GM18868 (cell line): ENCODE measurements at regions not wholly inside any gene's neighbourhood (a gene's known extent, or its start where the extent isn't known, plus 50 kb on each side); places are given as distances from the start of the nearest gene placed in this dataset.

Experiments used
- ATAC-seq: cut with Tn5 transposase; IDR thresholded peaks from one replicate; pipeline ENCODE4 v1.9.1; 2021; ENCODE audit warnings: mild to moderate bottlenecking, moderate library complexity; ENCODE audit not compliant: unreplicated experiment

GRCh38 chr17:52297230-52298010 is 138.9 kb upstream of the CA10 start:
- ATAC-seq = no peak

- no peak for ATAC-seq
Measured at GRCh38 chr17:52294301-52294700, 135.8 kb upstream of the CA10 start.

GRCh38 chr17:52287611-52288010 is 129.1 kb upstream of the CA10 start:
- ATAC-seq = no peak

GRCh38 chr17:52283872-52284271 is 125.4 kb upstream of the CA10 start:
- ATAC-seq = no peak

- ATAC-seq = no peak
Measured at GRCh38 chr17:52276381-52277008, 118.0 kb upstream of the CA10 start.

- ATAC-seq = no peak
Measured at GRCh38 chr17:52271781-52272180, 113.3 kb upstream of the CA10 start.

- no peak for ATAC-seq
Measured at GRCh38 chr17:52255347-52255746, 96.8 kb upstream of the CA10 start.

- no peak for ATAC-seq
Measured at GRCh38 chr17:52244689-52245088, 86.2 kb upstream of the CA10 start.

GRCh38 chr17:52242268-52242667 is 83.8 kb upstream of the CA10 start:
- ATAC-seq = no peak

GRCh38 chr17:52237151-52237550 is 78.6 kb upstream of the CA10 start:
- no peak for ATAC-seq

GRCh38 chr17:52235516-52235915 is 77.0 kb upstream of the CA10 start:
- no peak for ATAC-seq

- ATAC-seq = no peak
Measured at GRCh38 chr17:52233632-52234031, 75.1 kb upstream of the CA10 start.

- ATAC-seq = no peak
Measured at GRCh38 chr17:52233176-52233575, 74.7 kb upstream of the CA10 start.

GRCh38 chr17:52228823-52229222 is 70.3 kb upstream of the CA10 start:
- no peak for ATAC-seq

GRCh38 chr17:52227926-52228325 is 69.4 kb upstream of the CA10 start:
- no peak for ATAC-seq

- ATAC-seq = no peak
Measured at GRCh38 chr17:52213451-52213850, 54.9 kb upstream of the CA10 start.

GRCh38 chr17:52212851-52213250 is 54.3 kb upstream of the CA10 start:
- ATAC-seq = no peak

GRCh38 chr17:52209507-52209906 is 51.0 kb upstream of the CA10 start:
- ATAC-seq = no peak
